ENCODE measurements at regions not wholly inside any gene's neighbourhood (a gene's known extent, or its start where the extent isn't known, plus 50 kb on each side); places are given as distances from the start of the nearest gene placed in this dataset.

GRCh38 chr6:131382631-131383030 is 190.4 kb upstream of the ARG1 start:
- Histone ChIP-seq H4K20me1 (ENCODE audit: insufficient read depth) (no peaks in the 10 kb centered on the region), H3K9ac (no peak overlapping the region), H3K79me2 (ENCODE audit: insufficient read depth, low read depth) (no peaks in the 10 kb centered on the region), H3K27ac (no peak overlapping the region), H3K4me2 (no peak overlapping the region), H3K4me3 (IDR thresholded peaks at IDR 0.05; ENCODE audit: insufficient read depth, low read depth, low read length) (no peak overlapping the region), H3K27me3 (ENCODE audit: insufficient read depth, low read depth) (no peaks in the 10 kb centered on the region), H2AFZ (ENCODE audit: low read depth) (no peak overlapping the region), H3K36me3 (ENCODE audit: insufficient read depth) (no peaks in the 10 kb centered on the region), H3K4me1 (ENCODE audit: low read depth, poor library complexity, severe bottlenecking) (no peaks in the 10 kb centered on the region)
- no peak for TF ChIP-seq CTCF (conservative IDR thresholded peaks at IDR 0.05; ENCODE audit: low read depth, low read length)

DNA sequence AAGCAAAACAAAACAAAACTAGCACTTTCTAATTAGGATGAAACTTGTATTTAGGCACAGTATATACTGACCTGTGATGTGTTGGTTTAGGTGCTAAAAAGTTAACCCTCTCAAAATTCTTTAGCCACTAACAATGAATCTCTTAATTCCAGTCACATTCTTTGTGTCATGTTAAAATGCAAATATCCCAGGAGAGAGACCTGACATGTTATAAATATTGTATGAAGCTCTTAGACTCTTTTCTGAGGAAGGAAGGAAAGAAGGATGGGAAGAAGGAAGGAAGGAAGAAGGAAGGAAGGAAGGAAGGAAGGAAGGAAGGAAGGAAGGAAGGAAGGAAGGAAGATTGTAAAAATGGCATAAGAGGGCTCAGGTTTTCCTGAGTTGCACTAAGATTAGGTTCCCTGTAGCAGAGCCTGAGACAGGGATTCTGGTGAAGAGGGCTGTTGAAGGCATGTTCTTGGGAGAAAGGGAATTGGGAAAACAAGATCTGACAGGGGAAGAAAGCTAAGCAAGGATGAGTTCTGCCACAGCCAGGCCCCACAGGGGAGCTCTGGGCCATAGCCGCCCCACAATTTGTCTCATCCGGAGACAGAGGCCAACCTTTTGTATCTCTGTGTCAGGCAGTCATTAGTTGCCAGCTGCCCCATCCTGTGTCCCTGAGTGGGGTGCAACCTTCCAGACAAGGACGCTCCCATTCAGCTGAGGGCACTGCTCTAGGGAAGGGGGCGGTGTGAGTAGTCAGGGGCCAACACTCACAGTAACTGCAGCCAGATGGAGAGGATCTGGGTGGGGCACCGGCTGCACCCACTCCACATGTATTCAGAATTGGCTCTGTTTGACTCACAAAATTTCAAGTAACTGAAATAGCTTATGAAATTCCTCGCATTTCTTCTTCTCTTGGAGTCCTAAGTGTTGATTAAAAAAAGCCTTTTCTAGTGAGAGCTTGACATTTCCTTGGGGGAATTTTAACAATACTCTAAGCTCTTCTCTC is 189.3 kb upstream of the ARG1 start:
- no peaks in the 10 kb centered on the region for H4K20me1 ChIP-seq (ENCODE audit: insufficient read depth)
- no peaks in the 10 kb centered on the region for H3K27me3 ChIP-seq (ENCODE audit: insufficient read depth, low read depth)
- H3K9ac ChIP-seq, result no peak overlapping the region
- H2AFZ ChIP-seq (ENCODE audit: low read depth), result no peak overlapping the region
- no peaks in the 10 kb centered on the region for H3K79me2 ChIP-seq (ENCODE audit: insufficient read depth, low read depth)
- H3K4me2 ChIP-seq, result no peak overlapping the region
- no peak for TF ChIP-seq CTCF (conservative IDR thresholded peaks at IDR 0.05; ENCODE audit: low read depth, low read length)
- H3K36me3 ChIP-seq (ENCODE audit: insufficient read depth), result no peaks in the 10 kb centered on the region
- no peaks in the 10 kb centered on the region for H3K4me1 ChIP-seq (ENCODE audit: low read depth, poor library complexity, severe bottlenecking)
- H3K27ac ChIP-seq, result no peak overlapping the region
- H3K4me3 ChIP-seq (IDR thresholded peaks at IDR 0.05; ENCODE audit: insufficient read depth, low read depth, low read length), result no peak overlapping the region

GRCh38 chr6:131387562-131388447 is 185.2 kb upstream of the ARG1 start:
- no peak overlapping the region for H3K9ac ChIP-seq
- H4K20me1 ChIP-seq (ENCODE audit: insufficient read depth), result no peaks in the 10 kb centered on the region
- H3K27ac ChIP-seq, result no peak overlapping the region
- H3K4me3 ChIP-seq (IDR thresholded peaks at IDR 0.05; ENCODE audit: insufficient read depth, low read depth, low read length), result no peak overlapping the region
- no peaks in the 10 kb centered on the region for H3K36me3 ChIP-seq (ENCODE audit: insufficient read depth)
- no peak overlapping the region for H3K4me2 ChIP-seq
- H3K27me3 ChIP-seq (ENCODE audit: insufficient read depth, low read depth), result no peaks in the 10 kb centered on the region
- no peaks in the 10 kb centered on the region for H3K4me1 ChIP-seq (ENCODE audit: low read depth, poor library complexity, severe bottlenecking)
- no peak for TF ChIP-seq CTCF (conservative IDR thresholded peaks at IDR 0.05; ENCODE audit: low read depth, low read length)
- no peaks in the 10 kb centered on the region for H3K79me2 ChIP-seq (ENCODE audit: insufficient read depth, low read depth)
- no peak overlapping the region for H2AFZ ChIP-seq (ENCODE audit: low read depth)

DNA sequence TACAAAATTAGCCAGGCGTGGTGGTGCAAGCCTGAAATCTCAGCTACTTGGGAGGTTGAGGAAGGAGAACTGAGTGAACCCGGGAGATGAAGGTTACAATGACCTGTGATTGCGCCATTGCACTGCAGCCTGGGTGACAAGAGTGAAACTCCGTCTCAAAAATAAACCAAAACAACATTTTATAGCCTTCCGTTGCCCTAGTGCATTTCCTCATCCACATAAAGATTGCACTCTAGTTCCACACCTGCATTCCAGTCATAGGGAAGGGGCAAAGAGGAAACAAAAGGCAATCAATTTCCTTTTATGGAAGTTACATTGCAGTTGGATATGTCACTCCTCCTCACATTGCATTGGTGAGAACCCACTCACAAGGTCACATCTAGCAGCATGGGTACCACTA is 182.7 kb upstream of the ARG1 start:
- H3K27me3 ChIP-seq (ENCODE audit: insufficient read depth, low read depth), result no peaks in the 10 kb centered on the region
- no peaks in the 10 kb centered on the region for H3K36me3 ChIP-seq (ENCODE audit: insufficient read depth)
- H3K4me2 ChIP-seq, result no peak overlapping the region
- H3K27ac ChIP-seq, result no peak overlapping the region
- no peaks in the 10 kb centered on the region for H3K4me1 ChIP-seq (ENCODE audit: low read depth, poor library complexity, severe bottlenecking)
- no peak overlapping the region for H3K9ac ChIP-seq
- H3K4me3 ChIP-seq (IDR thresholded peaks at IDR 0.05; ENCODE audit: insufficient read depth, low read depth, low read length), result no peak overlapping the region
- no peak overlapping the region for H2AFZ ChIP-seq (ENCODE audit: low read depth)
- no peaks in the 10 kb centered on the region for H4K20me1 ChIP-seq (ENCODE audit: insufficient read depth)
- H3K79me2 ChIP-seq (ENCODE audit: insufficient read depth, low read depth), result no peaks in the 10 kb centered on the region
- no peak for TF ChIP-seq CTCF (conservative IDR thresholded peaks at IDR 0.05; ENCODE audit: low read depth, low read length)

All from KMS-11 (cell line).